Suprapubic skin (tissue), 3 donors: ENCODE measurements at regions not wholly inside any gene's neighbourhood (a gene's known extent, or its start where the extent isn't known, plus 50 kb on each side); places are given as distances from the start of the nearest gene placed in this dataset.

ENCODE experiments used
- EP300 ChIP-seq: sonication (generic); formaldehyde crosslinking; IDR thresholded peaks from one replicate; pipeline ENCODE4 v1.6.1; 2017; ENCODE audit warnings: antibody characterized with exemption
- POLR2A ChIP-seq, 2 donors: fragments of 450-650 bp; IDR thresholded peaks; one replicate each; pipeline ENCODE4 v1.6.1; 2017; ENCODE audit warnings: antibody characterized with exemption in 2 of 2, mild to moderate bottlenecking in 2 of 2, moderate library complexity in 2 of 2
- TF ChIP-seq, protein P1 (sequence below), 2 donors: fragments of 200-600 bp in 1 of 2; fragments of 450-650 bp in 1 of 2; sonication (generic) in 1 of 2; IDR thresholded peaks; one replicate each; pipeline ENCODE4 v1.5.1; 2016 to 2019; ENCODE audit warnings: antibody characterized with exemption in 2 of 2, mild to moderate bottlenecking in 1 of 2, moderate library complexity in 1 of 2

DNA sequence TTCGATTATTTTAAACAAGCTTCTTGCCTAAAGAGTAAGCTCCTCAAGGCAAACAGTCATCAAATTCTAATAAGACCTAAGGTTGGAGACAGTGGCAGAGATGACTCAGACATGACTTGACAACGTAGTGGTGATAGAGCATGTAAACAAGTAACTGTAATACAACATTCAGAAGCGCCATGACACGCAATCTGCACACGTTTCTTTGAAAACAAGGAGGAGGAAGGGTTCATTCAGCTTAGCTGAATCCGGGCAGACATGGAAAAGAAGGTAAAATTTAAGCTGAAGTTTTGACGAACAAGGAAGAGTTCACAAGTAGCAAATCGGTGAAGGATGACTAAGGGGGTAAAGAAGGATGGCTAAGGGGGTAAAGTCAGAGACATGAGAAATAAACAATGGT is 152.4 kb upstream of the ZC3H12C start:
- TF ChIP-seq POLR2A (IDR thresholded peaks at IDR 0.05), result no peak
- TF ChIP-seq, protein P1, sequence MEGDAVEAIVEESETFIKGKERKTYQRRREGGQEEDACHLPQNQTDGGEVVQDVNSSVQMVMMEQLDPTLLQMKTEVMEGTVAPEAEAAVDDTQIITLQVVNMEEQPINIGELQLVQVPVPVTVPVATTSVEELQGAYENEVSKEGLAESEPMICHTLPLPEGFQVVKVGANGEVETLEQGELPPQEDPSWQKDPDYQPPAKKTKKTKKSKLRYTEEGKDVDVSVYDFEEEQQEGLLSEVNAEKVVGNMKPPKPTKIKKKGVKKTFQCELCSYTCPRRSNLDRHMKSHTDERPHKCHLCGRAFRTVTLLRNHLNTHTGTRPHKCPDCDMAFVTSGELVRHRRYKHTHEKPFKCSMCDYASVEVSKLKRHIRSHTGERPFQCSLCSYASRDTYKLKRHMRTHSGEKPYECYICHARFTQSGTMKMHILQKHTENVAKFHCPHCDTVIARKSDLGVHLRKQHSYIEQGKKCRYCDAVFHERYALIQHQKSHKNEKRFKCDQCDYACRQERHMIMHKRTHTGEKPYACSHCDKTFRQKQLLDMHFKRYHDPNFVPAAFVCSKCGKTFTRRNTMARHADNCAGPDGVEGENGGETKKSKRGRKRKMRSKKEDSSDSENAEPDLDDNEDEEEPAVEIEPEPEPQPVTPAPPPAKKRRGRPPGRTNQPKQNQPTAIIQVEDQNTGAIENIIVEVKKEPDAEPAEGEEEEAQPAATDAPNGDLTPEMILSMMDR (IDR thresholded peaks at IDR 0.05), result no peak
- no peak for TF ChIP-seq EP300
